ENCODE measurements at regions not wholly inside any gene's neighbourhood (a gene's known extent, or its start where the extent isn't known, plus 50 kb on each side); places are given as distances from the start of the nearest gene placed in this dataset.
"Not testable (repeated sequence)": the region's sequence is repeated elsewhere in the genome, so short reads cannot be mapped to it uniquely, and the experiment has no call there.

- TF ChIP-seq ARNTL (CRISPR knock-in tag; IDR thresholded peaks at IDR 0.05; ENCODE audit: borderline replicate concordance, low read depth) (no peak), ESRRG (CRISPR knock-in tag; IDR thresholded peaks at IDR 0.05) (no peak), ZNF565 (CRISPR knock-in tag; conservative IDR thresholded peaks at IDR 0.05; ENCODE audit: low read depth) (no peak), ZFP30 (CRISPR knock-in tag; IDR thresholded peaks at IDR 0.05) (no peak), ZC3H10 (CRISPR knock-in tag; IDR thresholded peaks at IDR 0.05) (no peak), TCF4 (CRISPR knock-in tag; IDR thresholded peaks at IDR 0.05; ENCODE audit: borderline replicate concordance) (no peak), PATZ1 (CRISPR knock-in tag; IDR thresholded peaks at IDR 0.05; ENCODE audit: borderline replicate concordance) (no peak), ZNF8 (CRISPR knock-in tag; IDR thresholded peaks at IDR 0.05) (no peak), PPARA (CRISPR knock-in tag; IDR thresholded peaks at IDR 0.05; ENCODE audit: borderline replicate concordance) (no peak), GLIS3 (CRISPR knock-in tag; IDR thresholded peaks at IDR 0.05) (no peak), TSHZ2 (CRISPR knock-in tag; IDR thresholded peaks at IDR 0.05) (no peak), RARB (CRISPR knock-in tag; IDR thresholded peaks at IDR 0.05) (no peak), SNAI2 (CRISPR knock-in tag; IDR thresholded peaks at IDR 0.05) (no peak), POU6F1 (CRISPR knock-in tag; IDR thresholded peaks at IDR 0.05; ENCODE audit: borderline replicate concordance, low read depth) (no peak), ZNF70 (CRISPR knock-in tag; IDR thresholded peaks at IDR 0.05) (no peak), CSRNP3 (CRISPR knock-in tag; IDR thresholded peaks at IDR 0.05) (no peak)
- no peak for ATAC-seq
These were observed 141.5 kb upstream of the TBL1XR1 start for GRCh38 chr3:177338697-177339219.

- not testable (repeated sequence) for ATAC-seq
These were observed 142.0 kb upstream of the TBL1XR1 start for GRCh38 chr3:177339220-177339703.

GRCh38 chr3:177340243-177340830 is 143.1 kb upstream of the TBL1XR1 start:
- ATAC-seq: no peak

More at GRCh38 chr3:177340243-177340830, 143.1 kb upstream of the TBL1XR1 start:
- TF ChIP-seq ISL1 (CRISPR knock-in tag; IDR thresholded peaks at IDR 0.05) (no peak), POU6F1 (CRISPR knock-in tag; IDR thresholded peaks at IDR 0.05; ENCODE audit: borderline replicate concordance, low read depth) (no peak), OSR1 (CRISPR knock-in tag; IDR thresholded peaks at IDR 0.05) (no peak)

All from SK-N-SH treated with all-trans-retinoic acid at 6 μM for 48 hours (cell line).